ENCODE measurements at regions not wholly inside any gene's neighbourhood (a gene's known extent, or its start where the extent isn't known, plus 50 kb on each side); places are given as distances from the start of the nearest gene placed in this dataset.
"Not testable (repeated sequence)": the region's sequence is repeated elsewhere in the genome, so short reads cannot be mapped to it uniquely, and the experiment has no call there.

DNA sequence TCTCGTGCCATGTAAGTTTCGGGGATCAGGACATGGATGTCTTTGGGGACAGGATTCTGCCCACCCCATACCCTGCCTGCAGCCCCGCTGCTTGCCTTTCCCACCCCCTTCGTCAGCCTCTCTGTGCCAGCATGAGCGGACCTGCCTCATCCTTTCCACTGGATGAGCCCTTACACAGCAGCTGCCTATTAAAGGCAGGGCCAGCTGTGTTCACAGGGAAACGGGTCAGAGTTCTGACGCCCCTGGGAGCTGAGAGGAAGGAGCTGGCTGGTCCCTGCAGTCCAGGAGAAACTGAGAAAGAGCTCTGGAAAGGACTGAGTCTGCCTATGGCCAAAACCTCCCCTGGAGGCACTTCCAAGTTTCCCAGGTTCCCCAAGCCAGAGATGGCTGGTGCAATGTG, 83.5 kb upstream of the NCOR2 start:
- TF ChIP-seq FOXP2 (optimal IDR thresholded peaks at IDR 0.05; ENCODE audit: control extremely low read depth, extremely low read length, insufficient read depth) (no peak), POLR2AphosphoS5 (IDR thresholded peaks at IDR 0.05; ENCODE audit: borderline replicate concordance, low read depth, low read length) (no peak), EZH2 (IDR thresholded peaks at IDR 0.05) (no peak)
- Histone ChIP-seq H3K9ac (ENCODE audit: insufficient read length) (no peak overlapping the region), H3K4me3 (no peak overlapping the region)

GRCh38 chr12:124648710-124649384, 81.4 kb upstream of the NCOR2 start:
- Histone ChIP-seq H3K4me3 (no peak overlapping the region), H3K36me3 (ENCODE audit: insufficient read depth, low read length) (no peaks in the 10 kb centered on the region)
- no peak for TF ChIP-seq EZH2 (IDR thresholded peaks at IDR 0.05)
- no peak for TF ChIP-seq FOXP2 (optimal IDR thresholded peaks at IDR 0.05; ENCODE audit: control extremely low read depth, extremely low read length, insufficient read depth)

More for the DNA sequence above, 83.5 kb upstream of the NCOR2 start:
- no peaks in the 10 kb centered on the region for H3K9me3 ChIP-seq (ENCODE audit: low read depth, low read length)
- DNase-seq (ENCODE audit: low read depth, low spot score), result no peak
- no peaks in the 10 kb centered on the region for H3K36me3 ChIP-seq (ENCODE audit: insufficient read depth, low read length)
- H3K27ac ChIP-seq, result no peak overlapping the region

DNA sequence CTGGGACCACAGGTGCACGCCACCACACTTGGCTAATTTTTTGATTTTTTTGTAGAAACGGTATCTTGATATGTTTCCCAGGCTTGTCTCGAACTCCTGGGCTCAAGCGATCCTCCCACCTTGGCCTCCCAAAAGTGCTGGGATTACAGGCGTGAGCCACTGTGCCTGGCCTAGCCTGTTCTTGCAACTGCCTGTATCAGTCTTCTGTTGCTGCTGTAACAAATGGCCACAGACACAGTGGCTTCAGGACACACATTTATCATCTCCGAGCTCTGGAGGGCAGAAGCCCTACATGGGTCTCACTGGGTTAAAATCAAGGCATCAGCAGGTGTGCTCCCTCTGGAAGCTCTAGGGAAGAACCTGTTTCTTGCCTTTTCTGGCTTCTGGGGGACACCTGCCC, 79.9 kb upstream of the NCOR2 start:
- no peak for TF ChIP-seq EZH2 (IDR thresholded peaks at IDR 0.05)
- no peak for TF ChIP-seq FOXP2 (optimal IDR thresholded peaks at IDR 0.05; ENCODE audit: control extremely low read depth, extremely low read length, insufficient read depth)
- no peak for TF ChIP-seq POLR2AphosphoS5 (IDR thresholded peaks at IDR 0.05; ENCODE audit: borderline replicate concordance, low read depth, low read length)
- Histone ChIP-seq H3K9ac (ENCODE audit: insufficient read length) (no peak overlapping the region), H3K36me3 (ENCODE audit: insufficient read depth, low read length) (no peaks in the 10 kb centered on the region), H3K9me3 (ENCODE audit: low read depth, low read length) (no peaks in the 10 kb centered on the region), H3K27ac (no peak overlapping the region), H3K4me3 (no peak overlapping the region)
- DNase-seq (ENCODE audit: low read depth, low spot score), result no peak

More at GRCh38 chr12:124648710-124649384, 81.4 kb upstream of the NCOR2 start:
- Histone ChIP-seq H3K9ac (ENCODE audit: insufficient read length) (no peak overlapping the region), H3K9me3 (ENCODE audit: low read depth, low read length) (no peaks in the 10 kb centered on the region), H3K27ac (no peak overlapping the region)
- DNase-seq (ENCODE audit: low read depth, low spot score), result no peak

DNA sequence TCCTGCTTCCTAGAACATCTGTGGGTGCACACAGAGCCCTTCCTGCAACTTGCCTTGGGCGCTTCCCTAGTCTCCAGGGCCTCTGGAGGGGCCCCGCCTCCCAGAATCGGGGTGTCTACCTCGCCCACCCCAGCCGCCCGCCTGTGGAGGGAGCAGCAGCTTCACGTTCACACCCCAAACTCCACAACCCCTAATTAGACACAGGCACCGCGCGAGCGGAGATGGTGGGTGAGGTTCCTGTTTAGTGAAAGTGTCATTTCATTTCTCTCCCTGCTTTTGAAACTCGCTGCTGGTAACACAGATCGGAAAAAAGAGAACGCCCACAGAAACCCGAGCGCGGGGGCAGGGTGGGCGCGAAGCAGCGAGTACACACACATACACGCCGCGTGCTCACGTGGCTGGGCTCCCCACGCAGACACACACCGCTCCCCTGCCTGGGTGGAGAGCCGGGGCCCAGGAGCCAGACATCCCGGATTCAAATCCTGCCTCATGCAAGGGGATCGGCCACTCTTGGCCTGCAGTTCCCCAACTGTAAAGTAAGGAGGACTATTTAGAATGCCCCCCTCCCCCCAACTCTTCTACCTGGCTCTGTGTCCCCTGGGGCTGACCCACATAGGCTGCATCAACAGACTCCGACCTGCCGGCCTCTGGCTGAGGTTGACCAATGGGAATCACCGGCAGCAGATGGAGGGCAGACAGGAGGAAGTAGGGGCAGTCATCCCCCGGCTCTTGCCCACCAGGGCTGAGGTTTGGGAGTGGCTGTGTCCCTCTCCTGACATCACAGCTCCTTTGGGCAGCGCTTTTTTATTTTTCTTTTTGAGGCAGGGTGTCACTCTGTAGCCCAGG, 79.2 kb upstream of the NCOR2 start:
- no peak for DNase-seq (ENCODE audit: low read depth, low spot score)
- H3K4me3 ChIP-seq, result no peak overlapping the region
- no peaks in the 10 kb centered on the region for H3K36me3 ChIP-seq (ENCODE audit: insufficient read depth, low read length)
- TF ChIP-seq FOXP2 (optimal IDR thresholded peaks at IDR 0.05; ENCODE audit: control extremely low read depth, extremely low read length, insufficient read depth) (no peak), POLR2AphosphoS5 (IDR thresholded peaks at IDR 0.05; ENCODE audit: borderline replicate concordance, low read depth, low read length) (no peak)
- no peak overlapping the region for H3K9ac ChIP-seq (ENCODE audit: insufficient read length)
- no peaks in the 10 kb centered on the region for H3K9me3 ChIP-seq (ENCODE audit: low read depth, low read length)
- H3K27ac ChIP-seq, result no peak overlapping the region

DNA sequence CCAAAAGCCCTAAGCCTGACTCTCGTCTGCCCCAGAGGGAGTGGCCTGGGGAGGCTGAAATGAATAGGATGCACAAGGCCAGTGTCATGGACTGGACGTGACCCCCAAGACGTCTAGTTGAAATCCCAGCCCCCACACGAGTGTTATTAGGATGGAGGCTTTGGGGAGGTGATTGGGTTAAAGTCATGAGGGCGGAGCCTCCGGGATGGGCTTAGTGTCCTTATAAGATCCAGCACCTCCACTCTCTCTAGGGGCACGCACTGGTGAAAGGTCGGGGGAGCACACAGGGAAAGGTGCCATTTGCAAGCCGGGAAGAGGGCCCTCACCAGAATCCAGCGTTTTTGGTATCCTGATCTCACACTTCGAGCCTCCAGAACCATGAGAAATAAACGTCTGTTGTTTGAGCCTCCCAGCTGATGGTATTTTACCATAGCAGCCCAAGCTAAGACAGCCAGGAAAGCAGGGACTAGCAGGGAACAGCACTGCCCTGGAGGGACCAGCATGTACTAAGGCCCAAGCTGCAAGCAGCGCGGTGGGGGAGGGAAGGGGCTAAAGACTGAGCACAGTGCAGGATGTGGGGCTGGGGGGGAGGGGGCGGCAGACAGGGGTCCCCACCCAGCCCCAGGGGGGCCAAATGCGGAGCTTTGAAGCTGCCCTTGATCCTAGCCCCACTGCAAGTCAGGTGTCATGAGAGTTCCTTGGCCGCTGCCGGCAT, 78.3 kb upstream of the NCOR2 start:
- no peaks in the 10 kb centered on the region for H3K9me3 ChIP-seq (ENCODE audit: low read depth, low read length)
- no peak overlapping the region for H3K4me3 ChIP-seq
- DNase-seq (ENCODE audit: low read depth, low spot score), result no peak
- TF ChIP-seq POLR2AphosphoS5 (IDR thresholded peaks at IDR 0.05; ENCODE audit: borderline replicate concordance, low read depth, low read length) (no peak), FOXP2 (optimal IDR thresholded peaks at IDR 0.05; ENCODE audit: control extremely low read depth, extremely low read length, insufficient read depth) (no peak), EZH2 (IDR thresholded peaks at IDR 0.05) (no peak)
- no peak overlapping the region for H3K9ac ChIP-seq (ENCODE audit: insufficient read length)
- no peak overlapping the region for H3K27ac ChIP-seq
- no peaks in the 10 kb centered on the region for H3K36me3 ChIP-seq (ENCODE audit: insufficient read depth, low read length)

GRCh38 chr12:124643768-124644167, 76.4 kb upstream of the NCOR2 start:
- not testable (repeated sequence) for DNase-seq (ENCODE audit: low read depth, low spot score)

GRCh38 chr12:124642105-124642504, 74.7 kb upstream of the NCOR2 start:
- Histone ChIP-seq H3K4me3 (no peak overlapping the region), H3K9me3 (ENCODE audit: low read depth, low read length) (no peaks in the 10 kb centered on the region), H3K27ac (no peak overlapping the region), H3K9ac (ENCODE audit: insufficient read length) (no peak overlapping the region), H3K36me3 (ENCODE audit: insufficient read depth, low read length) (no peaks in the 10 kb centered on the region)
- DNase-seq (ENCODE audit: low read depth, low spot score), result no peak
- TF ChIP-seq FOXP2 (optimal IDR thresholded peaks at IDR 0.05; ENCODE audit: control extremely low read depth, extremely low read length, insufficient read depth), result no peak

More at GRCh38 chr12:124643768-124644167, 76.4 kb upstream of the NCOR2 start:
- not testable (repeated sequence) for H3K9me3 ChIP-seq (ENCODE audit: low read depth, low read length); H3K27ac ChIP-seq; H3K36me3 ChIP-seq (ENCODE audit: insufficient read depth, low read length); H3K9ac ChIP-seq (ENCODE audit: insufficient read length); H3K4me3 ChIP-seq

DNA sequence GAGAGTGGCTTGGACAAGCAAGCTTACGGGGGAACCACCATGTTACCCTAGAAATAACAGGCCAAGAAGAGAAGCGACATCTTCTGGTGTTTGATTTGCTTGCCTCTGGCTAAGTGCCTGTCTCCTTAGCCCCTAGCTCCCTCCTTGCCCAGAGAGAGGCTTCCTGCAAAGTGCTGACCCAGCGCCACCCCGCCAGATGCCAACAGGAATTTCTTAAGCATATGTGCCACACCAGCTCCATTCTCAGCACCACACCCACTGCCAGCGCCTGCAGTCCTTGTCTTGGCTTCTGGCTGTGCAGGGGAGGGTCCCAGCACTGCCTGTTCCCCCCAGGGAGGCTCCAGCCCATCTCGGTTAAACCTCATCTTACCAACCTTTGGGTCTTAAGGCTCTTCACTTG, 74.2 kb upstream of the NCOR2 start:
- H3K9ac ChIP-seq (ENCODE audit: insufficient read length), result no peak overlapping the region
- H3K27ac ChIP-seq, result no peak overlapping the region
- no peaks in the 10 kb centered on the region for H3K36me3 ChIP-seq (ENCODE audit: insufficient read depth, low read length)
- DNase-seq (ENCODE audit: low read depth, low spot score), result no peak
- H3K4me3 ChIP-seq, result no peak overlapping the region
- no peaks in the 10 kb centered on the region for H3K9me3 ChIP-seq (ENCODE audit: low read depth, low read length)
- TF ChIP-seq POLR2AphosphoS5 (IDR thresholded peaks at IDR 0.05; ENCODE audit: borderline replicate concordance, low read depth, low read length) (no peak), EZH2 (IDR thresholded peaks at IDR 0.05) (no peak), FOXP2 (optimal IDR thresholded peaks at IDR 0.05; ENCODE audit: control extremely low read depth, extremely low read length, insufficient read depth) (no peak)

Data from SK-N-MC (cell line).